Mucosa of rectum (tissue), 2 donors: ENCODE measurements at regions not wholly inside any gene's neighbourhood (a gene's known extent, or its start where the extent isn't known, plus 50 kb on each side); places are given as distances from the start of the nearest gene placed in this dataset.

Source experiments
- H3K27ac ChIP-seq, 2 donors: one replicate each; pipeline ENCODE4 v1.7.0; 2013; ENCODE audit warnings: inconsistent platforms in 2 of 2, low read depth in 2 of 2, low read length in 2 of 2
- H3K27me3 ChIP-seq, 2 donors: one replicate each; pipeline ENCODE4 v1.7.0; 2013; ENCODE audit warnings: low read length in 2 of 2; ENCODE audit not compliant: control insufficient read depth in 2 of 2, insufficient read depth in 2 of 2
- H3K36me3 ChIP-seq, 2 donors: one replicate each; pipeline ENCODE4 v1.7.0; 2013; ENCODE audit warnings: low read length in 2 of 2; ENCODE audit not compliant: control insufficient read depth in 2 of 2, insufficient read depth in 2 of 2
- H3K4me1 ChIP-seq, 2 donors: one replicate each; pipeline ENCODE4 v1.7.0; 2013; ENCODE audit warnings: low read length in 2 of 2, mild to moderate bottlenecking in 1 of 2; ENCODE audit not compliant: control insufficient read depth in 2 of 2, insufficient read depth in 2 of 2
- H3K4me3 ChIP-seq, 2 donors: one replicate each; pipeline ENCODE4 v1.7.0; 2013; ENCODE audit warnings: low read length in 2 of 2
- H3K9ac ChIP-seq, 2 donors: one replicate each; pipeline ENCODE4 v1.7.0; 2013; ENCODE audit warnings: low read length in 2 of 2, low read depth in 1 of 2, mild to moderate bottlenecking in 1 of 2
- H3K9me3 ChIP-seq, 2 donors: one replicate each; pipeline ENCODE4 v1.7.0; 2013; ENCODE audit warnings: low read length in 2 of 2; ENCODE audit not compliant: control insufficient read depth in 2 of 2
- donor health status: healthy.
- donor health status: Normal muscosa, but diverticular disease.

GRCh38 chr20:60576236-60576635 lies 618.0 kb downstream of the CDH26 start:
- no peak overlapping the region for H3K9ac ChIP-seq
- H3K27ac ChIP-seq: no peak overlapping the region
- H3K4me3 ChIP-seq: no peak overlapping the region

GRCh38 chr20:60579941-60580515 lies 621.8 kb downstream of the CDH26 start:
- Histone ChIP-seq H3K27me3 (no peaks in the 10 kb centered on the region), H3K4me1 (no peaks in the 10 kb centered on the region), H3K9ac (no peak overlapping the region), H3K36me3 (no peaks in the 10 kb centered on the region), H3K9me3 (no peaks in the 10 kb centered on the region), H3K27ac (no peak overlapping the region), H3K4me3 (no peak overlapping the region)

More at GRCh38 chr20:60576236-60576635, 618.0 kb downstream of the CDH26 start:
- Histone ChIP-seq H3K36me3 (no peaks in the 10 kb centered on the region), H3K27me3 (no peaks in the 10 kb centered on the region), H3K9me3 (no peaks in the 10 kb centered on the region), H3K4me1 (no peaks in the 10 kb centered on the region)

- Histone ChIP-seq H3K4me1 (no peaks in the 10 kb centered on the region), H3K27ac (no peak overlapping the region), H3K4me3 (no peak overlapping the region), H3K9me3 (no peaks in the 10 kb centered on the region), H3K36me3 (no peaks in the 10 kb centered on the region), H3K9ac (no peak overlapping the region), H3K27me3 (no peaks in the 10 kb centered on the region)
Observed at GRCh38 chr20:60581606-60582115, 623.4 kb downstream of the CDH26 start.

- no peak overlapping the region for H3K27ac ChIP-seq
- H3K36me3 ChIP-seq: no peaks in the 10 kb centered on the region
- H3K9ac ChIP-seq: no peak overlapping the region
- H3K27me3 ChIP-seq: no peaks in the 10 kb centered on the region
- no peak overlapping the region for H3K4me3 ChIP-seq
- H3K9me3 ChIP-seq: no peaks in the 10 kb centered on the region
- H3K4me1 ChIP-seq: no peaks in the 10 kb centered on the region
Observed at GRCh38 chr20:60583741-60584140, 625.5 kb downstream of the CDH26 start.

- H3K27me3 ChIP-seq: no peaks in the 10 kb centered on the region
Observed at GRCh38 chr20:60584221-60584620, 626.0 kb downstream of the CDH26 start.

GRCh38 chr20:60585651-60586050 lies 627.4 kb downstream of the CDH26 start:
- Histone ChIP-seq H3K27me3 (no peaks in the 10 kb centered on the region), H3K36me3 (no peaks in the 10 kb centered on the region), H3K4me1 (no peaks in the 10 kb centered on the region), H3K9me3 (no peaks in the 10 kb centered on the region), H3K9ac (no peak overlapping the region), H3K27ac (no peak overlapping the region), H3K4me3 (no peak overlapping the region)

More at GRCh38 chr20:60584221-60584620, 626.0 kb downstream of the CDH26 start:
- Histone ChIP-seq H3K4me1 (no peaks in the 10 kb centered on the region), H3K27ac (no peak overlapping the region), H3K4me3 (no peak overlapping the region), H3K9me3 (no peaks in the 10 kb centered on the region), H3K9ac (no peak overlapping the region), H3K36me3 (no peaks in the 10 kb centered on the region)

GRCh38 chr20:60586269-60587050 lies 628.2 kb downstream of the CDH26 start:
- Histone ChIP-seq H3K4me1 (no peaks in the 10 kb centered on the region), H3K9me3 (no peaks in the 10 kb centered on the region), H3K36me3 (no peaks in the 10 kb centered on the region), H3K27me3 (no peaks in the 10 kb centered on the region), H3K27ac (no peak overlapping the region), H3K9ac (no peak overlapping the region), H3K4me3 (no peak overlapping the region)

- Histone ChIP-seq H3K9me3 (no peaks in the 10 kb centered on the region), H3K27me3 (no peaks in the 10 kb centered on the region), H3K27ac (no peak overlapping the region), H3K4me3 (no peak overlapping the region), H3K9ac (no peak overlapping the region), H3K4me1 (no peaks in the 10 kb centered on the region), H3K36me3 (no peaks in the 10 kb centered on the region)
Observed at GRCh38 chr20:60587986-60588385, 629.8 kb downstream of the CDH26 start.

GRCh38 chr20:60589623-60590022 lies 631.4 kb downstream of the CDH26 start:
- H3K27ac ChIP-seq: no peak overlapping the region
- H3K9me3 ChIP-seq: no peaks in the 10 kb centered on the region
- no peak overlapping the region for H3K4me3 ChIP-seq
- H3K36me3 ChIP-seq: no peaks in the 10 kb centered on the region
- no peaks in the 10 kb centered on the region for H3K4me1 ChIP-seq
- H3K9ac ChIP-seq: no peak overlapping the region
- H3K27me3 ChIP-seq: no peaks in the 10 kb centered on the region

- no peaks in the 10 kb centered on the region for H3K36me3 ChIP-seq
- H3K27me3 ChIP-seq: no peaks in the 10 kb centered on the region
- no peaks in the 10 kb centered on the region for H3K4me1 ChIP-seq
- no peak overlapping the region for H3K27ac ChIP-seq
- no peak overlapping the region for H3K9ac ChIP-seq
- H3K9me3 ChIP-seq: no peaks in the 10 kb centered on the region
- H3K4me3 ChIP-seq: no peak overlapping the region
Observed at GRCh38 chr20:60591172-60591799, 633.1 kb downstream of the CDH26 start.
